SK-N-MC (cell line): ENCODE measurements at regions not wholly inside any gene's neighbourhood (a gene's known extent, or its start where the extent isn't known, plus 50 kb on each side); places are given as distances from the start of the nearest gene placed in this dataset.
"Not testable (repeated sequence)": the region's sequence is repeated elsewhere in the genome, so short reads cannot be mapped to it uniquely, and the experiment has no call there.

Source experiments
- DNase-seq: peaks from one replicate; pipeline ENCODE4 v3.0.0-alpha.2; 2011; ENCODE audit warnings: low read depth, low spot score
- H3K27ac ChIP-seq: fragments of 200-600 bp; sonication (generic); 2 replicates; pipeline ENCODE4 v1.5.1; 2016; ENCODE audit warnings: mixed run types
- H3K36me3 ChIP-seq: fragments of 200-600 bp; sonication (generic); 2 replicates; pipeline ENCODE4 v1.6.1; 2017; ENCODE audit warnings: antibody characterized with exemption, low read length, mixed read lengths; ENCODE audit not compliant: insufficient read depth
- H3K4me3 ChIP-seq: fragments of 200-600 bp; sonication (generic); 2 replicates; pipeline ENCODE4 v1.5.1; 2016
- H3K9ac ChIP-seq: fragments of 200-600 bp; sonication (generic); 2 replicates; pipeline ENCODE4 v1.8.0; 2017; ENCODE audit warnings: mixed run types, mixed read lengths; ENCODE audit not compliant: insufficient read length
- H3K9me3 ChIP-seq: fragments of 200-600 bp; sonication (generic); 2 replicates; pipeline ENCODE4 v1.6.1; 2017; ENCODE audit warnings: low read depth, mild to moderate bottlenecking, antibody characterized with exemption, low read length, moderate library complexity, mixed read lengths
- EZH2 ChIP-seq: fragments of 200-600 bp; sonication (generic); IDR thresholded peaks from one replicate; pipeline ENCODE4 v1.6.1; 2017; ENCODE audit warnings: antibody characterized with exemption
- FOXP2 ChIP-seq: optimal IDR thresholded peaks from 2 replicates; pipeline ENCODE3; 2011; ENCODE audit warnings: mild to moderate bottlenecking, moderate library complexity; ENCODE audit not compliant: insufficient read depth; ENCODE audit errors: extremely low read length, control extremely low read depth
- POLR2AphosphoS5 ChIP-seq: IDR thresholded peaks from 2 replicates; pipeline ENCODE4 v1.6.1; 2012; ENCODE audit warnings: mild to moderate bottlenecking, low read depth, low read length, borderline replicate concordance

GRCh38 chr12:131312793-131313545 lies 359.3 kb downstream of the ADGRD1 start:
- TF ChIP-seq POLR2AphosphoS5 (no peak), FOXP2 (no peak), EZH2 (no peak)
- no peaks in the 10 kb centered on the region for H3K9me3 ChIP-seq

GRCh38 chr12:131313635-131314034 lies 359.9 kb downstream of the ADGRD1 start:
- no peak overlapping the region for H3K9ac ChIP-seq
- no peaks in the 10 kb centered on the region for H3K36me3 ChIP-seq
- no peak overlapping the region for H3K27ac ChIP-seq
- no peak for TF ChIP-seq FOXP2
- no peak for TF ChIP-seq EZH2
- no peak for TF ChIP-seq POLR2AphosphoS5
- H3K9me3 ChIP-seq = no peaks in the 10 kb centered on the region
- DNase-seq = no peak
- H3K4me3 ChIP-seq = no peak overlapping the region

More at GRCh38 chr12:131312793-131313545, 359.3 kb downstream of the ADGRD1 start:
- Histone ChIP-seq H3K9ac (no peak overlapping the region), H3K27ac (no peak overlapping the region), H3K4me3 (no peak overlapping the region), H3K36me3 (no peaks in the 10 kb centered on the region)
- DNase-seq = no peak

DNA sequence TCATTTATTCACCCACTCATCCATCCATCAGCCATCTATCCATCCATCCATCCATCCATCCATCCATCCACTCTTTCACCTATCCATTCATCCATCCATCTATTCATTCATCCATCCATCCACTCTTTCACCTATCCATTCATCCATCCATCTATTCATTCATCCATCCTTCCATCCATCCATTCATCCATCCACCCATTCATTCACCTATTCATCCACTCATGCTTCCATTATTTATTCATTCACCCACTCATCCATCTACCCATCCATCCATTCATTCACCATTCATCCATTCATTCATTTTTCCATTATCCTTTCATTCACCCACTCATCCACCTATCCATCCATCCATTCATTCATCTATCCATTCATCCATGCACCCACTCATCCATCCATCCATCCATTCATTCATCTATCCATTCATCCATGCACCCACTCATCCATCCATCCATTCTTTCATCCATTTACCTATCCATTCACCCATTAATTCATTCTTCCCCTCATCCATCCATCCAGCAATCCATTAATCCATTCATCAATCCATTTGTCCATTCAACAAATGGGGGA lies 360.9 kb downstream of the ADGRD1 start:
- H3K9ac ChIP-seq = no peak overlapping the region
- TF ChIP-seq POLR2AphosphoS5 = no peak
- H3K27ac ChIP-seq = no peak overlapping the region
- H3K9me3 ChIP-seq = no peaks in the 10 kb centered on the region
- no peaks in the 10 kb centered on the region for H3K36me3 ChIP-seq
- no peak for DNase-seq
- no peak overlapping the region for H3K4me3 ChIP-seq

DNA sequence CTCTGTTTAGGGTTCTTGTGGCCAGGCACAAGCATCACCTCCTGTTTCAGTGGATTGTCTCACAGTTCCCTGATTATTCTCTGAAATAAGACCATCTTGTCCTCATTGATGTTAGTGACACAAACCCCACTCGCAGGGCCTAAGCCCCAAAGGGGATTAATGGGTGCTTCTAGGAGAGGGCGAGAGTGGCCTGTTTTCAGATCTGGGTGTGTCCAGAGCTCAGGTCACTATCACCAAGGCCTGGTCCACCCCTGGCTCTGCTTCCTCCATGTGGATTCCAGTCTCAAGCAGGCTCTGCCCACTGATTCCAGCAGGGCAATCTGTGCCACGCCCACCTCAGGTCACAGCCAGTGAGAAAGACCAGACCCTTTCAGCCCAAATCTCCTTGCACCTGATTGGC lies 361.9 kb downstream of the ADGRD1 start:
- H3K9me3 ChIP-seq = no peaks in the 10 kb centered on the region
- H3K4me3 ChIP-seq = no peak overlapping the region
- H3K9ac ChIP-seq = no peak overlapping the region
- H3K27ac ChIP-seq = no peak overlapping the region
- TF ChIP-seq FOXP2 = no peak
- TF ChIP-seq EZH2 = no peak
- TF ChIP-seq POLR2AphosphoS5 = no peak
- no peak for DNase-seq
- H3K36me3 ChIP-seq = no peaks in the 10 kb centered on the region

DNA sequence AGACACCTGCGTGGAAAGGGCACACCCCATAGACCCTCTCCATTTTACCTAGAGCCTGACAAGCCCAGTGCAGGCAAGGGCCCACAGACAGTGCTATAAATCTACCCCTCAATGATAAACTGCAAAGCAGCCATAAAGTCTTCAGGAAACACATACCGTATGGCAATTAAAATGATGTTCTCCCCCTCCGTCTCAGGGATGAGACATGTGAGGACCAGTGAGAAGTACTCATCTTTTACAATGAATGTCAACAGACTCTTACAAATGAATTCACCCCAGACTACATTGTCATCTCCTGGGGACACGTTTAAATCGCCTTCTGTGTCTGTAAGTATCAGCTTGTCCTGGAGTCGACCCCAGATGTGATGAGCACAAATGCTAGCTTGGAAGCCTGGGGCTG lies 362.7 kb downstream of the ADGRD1 start:
- TF ChIP-seq FOXP2 (no peak), EZH2 (no peak), POLR2AphosphoS5 (no peak)
- no peak overlapping the region for H3K9ac ChIP-seq

DNA sequence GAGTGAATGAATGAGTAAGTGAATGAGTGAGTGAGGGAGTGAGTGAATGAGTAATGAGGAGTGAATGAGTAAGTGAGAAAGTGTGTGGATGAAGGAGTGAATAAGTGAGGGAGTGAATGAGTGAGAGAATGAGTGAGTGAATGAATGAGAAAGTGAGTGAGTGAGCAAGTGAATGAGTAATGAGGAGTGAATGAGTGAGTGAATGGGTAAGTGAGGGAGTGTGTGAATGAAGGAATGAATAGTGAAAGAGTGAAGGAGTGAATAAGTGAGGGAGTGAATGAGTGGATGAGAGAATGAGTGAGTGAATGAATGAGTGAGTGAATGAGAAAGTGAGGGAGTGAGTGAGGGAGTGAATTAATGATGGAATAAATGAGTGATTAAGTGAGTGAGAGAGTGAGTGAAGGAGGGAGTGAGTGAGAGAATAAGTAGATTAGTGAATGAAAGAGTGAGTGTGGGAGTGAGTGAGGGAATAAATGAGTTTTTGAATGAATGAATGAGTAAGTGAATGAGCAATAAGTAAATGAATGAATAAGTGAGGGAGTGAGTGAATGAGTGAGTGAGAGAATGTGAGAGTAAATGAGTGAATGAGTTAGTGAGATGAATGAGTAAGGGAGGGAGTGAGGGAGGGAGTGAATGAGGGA lies 364.5 kb downstream of the ADGRD1 start:
- TF ChIP-seq POLR2AphosphoS5 (no peak), EZH2 (no peak), FOXP2 (no peak)
- no peak for DNase-seq
- Histone ChIP-seq H3K9me3 (no peaks in the 10 kb centered on the region), H3K4me3 (no peak overlapping the region), H3K36me3 (no peaks in the 10 kb centered on the region), H3K27ac (no peak overlapping the region), H3K9ac (no peak overlapping the region)

More for the DNA sequence above, 362.7 kb downstream of the ADGRD1 start:
- Histone ChIP-seq H3K27ac (no peak overlapping the region), H3K36me3 (no peaks in the 10 kb centered on the region), H3K9me3 (no peaks in the 10 kb centered on the region), H3K4me3 (no peak overlapping the region)
- no peak for DNase-seq

DNA sequence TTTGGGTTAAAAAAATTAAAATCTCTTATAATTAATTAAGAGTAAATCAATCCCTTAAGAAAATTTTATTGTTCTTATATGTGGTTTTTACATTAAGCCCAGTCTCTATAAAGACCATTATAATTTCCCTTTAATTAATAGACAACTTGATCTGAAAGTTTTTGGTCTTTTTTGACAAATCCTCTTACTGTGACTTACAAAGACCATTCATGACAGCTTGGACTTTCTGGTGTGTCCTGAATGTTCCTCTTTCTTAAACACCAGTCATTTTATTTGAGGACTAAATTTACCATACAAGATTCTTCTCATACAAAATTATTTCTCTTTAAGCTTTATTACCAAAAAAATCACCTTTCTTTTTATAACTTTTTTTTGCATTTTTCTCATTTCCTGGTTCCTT lies 368.3 kb downstream of the ADGRD1 start:
- Histone ChIP-seq H3K27ac (no peak overlapping the region), H3K36me3 (no peaks in the 10 kb centered on the region), H3K9ac (no peak overlapping the region), H3K4me3 (no peak overlapping the region), H3K9me3 (no peaks in the 10 kb centered on the region)
- DNase-seq = no peak
- TF ChIP-seq POLR2AphosphoS5 (no peak), EZH2 (no peak), FOXP2 (no peak)

DNA sequence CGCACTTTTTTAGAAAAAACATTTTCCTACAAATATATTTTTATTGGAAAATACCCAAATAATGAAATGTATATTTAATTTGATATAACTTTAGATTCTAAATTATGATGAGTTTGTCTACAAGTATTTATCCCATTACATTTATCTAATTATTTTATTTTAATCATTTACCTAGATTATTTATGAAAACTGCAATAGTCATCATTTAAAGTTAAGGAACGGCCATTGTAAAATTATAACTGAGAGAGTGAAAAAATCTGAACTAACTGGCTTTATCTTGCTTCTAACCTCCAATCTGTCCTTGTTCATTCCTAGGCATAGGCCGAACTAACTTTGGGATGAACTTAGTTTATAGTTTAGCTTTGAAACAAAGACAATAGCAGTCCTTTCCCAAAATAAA lies 368.8 kb downstream of the ADGRD1 start:
- not testable (repeated sequence) for H3K27ac ChIP-seq, H3K9ac ChIP-seq, H3K36me3 ChIP-seq, H3K4me3 ChIP-seq, H3K9me3 ChIP-seq, DNase-seq
